Lower leg skin (tissue), 3 donors: ENCODE measurements at regions not wholly inside any gene's neighbourhood (a gene's known extent, or its start where the extent isn't known, plus 50 kb on each side); places are given as distances from the start of the nearest gene placed in this dataset.

Experiments
- POLR2A ChIP-seq, 2 donors: fragments of 450-650 bp; IDR thresholded peaks; one replicate each; pipeline ENCODE4 v1.6.1; 2016 to 2017; ENCODE audit warnings: antibody characterized with exemption in 2 of 2, mild to moderate bottlenecking in 1 of 2, moderate library complexity in 1 of 2
- TF ChIP-seq, protein P1 (sequence below), 3 donors: fragments of 450-650 bp; IDR thresholded peaks; one replicate each; pipeline ENCODE4 v1.5.1; 2016; ENCODE audit warnings: antibody characterized with exemption in 3 of 3, mild to moderate bottlenecking in 3 of 3, moderate library complexity in 2 of 3

DNA sequence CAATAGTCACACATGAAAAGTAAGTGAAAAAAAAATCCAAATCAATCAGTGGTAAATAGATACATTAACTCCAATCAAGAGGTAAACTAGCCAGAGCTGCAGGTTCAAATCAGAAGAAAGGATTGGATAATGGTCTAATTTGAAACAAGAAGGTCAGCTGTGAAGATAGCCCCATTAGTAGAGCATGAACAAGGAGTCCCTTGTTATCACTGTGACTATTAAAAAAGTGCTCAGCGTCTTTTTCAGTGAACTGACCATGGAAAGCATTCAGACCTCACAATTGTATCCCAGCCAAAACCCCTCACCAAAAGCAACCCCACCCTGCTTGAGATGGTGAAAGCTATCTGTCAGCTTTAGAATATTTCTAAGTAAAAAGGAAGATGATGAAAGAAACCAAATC is 125.0 kb upstream of the EGLN3 start:
- TF ChIP-seq, protein P1, sequence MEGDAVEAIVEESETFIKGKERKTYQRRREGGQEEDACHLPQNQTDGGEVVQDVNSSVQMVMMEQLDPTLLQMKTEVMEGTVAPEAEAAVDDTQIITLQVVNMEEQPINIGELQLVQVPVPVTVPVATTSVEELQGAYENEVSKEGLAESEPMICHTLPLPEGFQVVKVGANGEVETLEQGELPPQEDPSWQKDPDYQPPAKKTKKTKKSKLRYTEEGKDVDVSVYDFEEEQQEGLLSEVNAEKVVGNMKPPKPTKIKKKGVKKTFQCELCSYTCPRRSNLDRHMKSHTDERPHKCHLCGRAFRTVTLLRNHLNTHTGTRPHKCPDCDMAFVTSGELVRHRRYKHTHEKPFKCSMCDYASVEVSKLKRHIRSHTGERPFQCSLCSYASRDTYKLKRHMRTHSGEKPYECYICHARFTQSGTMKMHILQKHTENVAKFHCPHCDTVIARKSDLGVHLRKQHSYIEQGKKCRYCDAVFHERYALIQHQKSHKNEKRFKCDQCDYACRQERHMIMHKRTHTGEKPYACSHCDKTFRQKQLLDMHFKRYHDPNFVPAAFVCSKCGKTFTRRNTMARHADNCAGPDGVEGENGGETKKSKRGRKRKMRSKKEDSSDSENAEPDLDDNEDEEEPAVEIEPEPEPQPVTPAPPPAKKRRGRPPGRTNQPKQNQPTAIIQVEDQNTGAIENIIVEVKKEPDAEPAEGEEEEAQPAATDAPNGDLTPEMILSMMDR (IDR thresholded peaks at IDR 0.05) = no peak
- no peak for TF ChIP-seq POLR2A (IDR thresholded peaks at IDR 0.05)
